ENCODE measurements at regions not wholly inside any gene's neighbourhood (a gene's known extent, or its start where the extent isn't known, plus 50 kb on each side); places are given as distances from the start of the nearest gene placed in this dataset.
A peak's percentile ranks its signal among the peaks of the same experiment; 100 is the strongest.

DNA sequence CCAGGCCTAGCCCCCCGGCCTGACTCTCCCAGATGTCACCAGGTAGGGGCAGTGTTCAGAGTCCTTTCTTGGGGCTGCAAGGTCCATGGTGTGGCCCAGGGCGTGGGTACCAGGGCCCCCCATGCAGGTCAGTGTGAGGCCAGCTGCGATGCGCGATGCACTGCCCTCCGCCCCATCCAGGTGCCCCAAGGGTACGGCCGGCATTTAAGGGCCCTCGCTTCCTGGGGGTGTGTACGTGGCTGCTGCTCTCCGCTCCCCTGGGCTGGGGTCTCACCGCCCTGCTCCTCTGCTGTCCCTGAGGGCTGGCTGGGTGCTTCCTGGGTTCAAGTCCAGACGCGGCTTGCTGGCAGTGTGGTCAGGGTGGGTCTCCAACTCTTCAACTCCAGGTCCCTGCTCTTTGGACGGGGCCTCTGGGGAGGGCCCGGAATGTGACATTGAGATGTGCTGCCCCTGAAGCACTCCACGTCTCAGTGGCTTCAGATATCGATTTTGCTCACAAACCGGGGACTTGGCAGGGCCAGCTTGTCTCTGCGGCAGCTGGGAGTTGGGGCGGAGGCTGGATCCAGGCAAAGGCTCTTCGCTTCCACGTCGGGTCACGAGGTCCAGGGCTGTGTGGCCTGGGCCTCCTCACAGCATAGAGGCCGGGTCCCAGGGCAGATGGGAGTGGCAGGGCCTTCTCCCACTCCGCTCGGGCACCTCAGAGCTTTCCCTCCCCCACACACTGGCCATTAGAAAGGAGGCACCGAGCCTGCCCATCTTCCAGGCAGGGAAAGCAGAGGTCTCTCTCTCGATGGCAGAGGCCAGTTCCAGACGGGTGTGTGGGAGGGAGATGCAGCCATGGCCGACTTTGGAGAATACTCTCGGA is 93.2 kb downstream of the UNCX start:
- Histone ChIP-seq H3K9me2 (no peaks in the 10 kb centered on the region), H3K27ac (ENCODE audit: low read depth in 2 of 2, low read length in 1 of 2) (no peak overlapping the region), H3K9ac (no peak overlapping the region), H3K4me2 (no peak overlapping the region), H3K27me3 (ENCODE audit: insufficient read depth) (peaks cover 96% of the 10 kb centered on the region), H3K4me1 (ENCODE audit: control insufficient read depth in 1 of 2, insufficient read depth in 2 of 2, low read depth in 1 of 2, low read length in 1 of 2) (no peaks in the 10 kb centered on the region), H3K4me3 (ENCODE audit: low read depth in 2 of 2, low read length in 1 of 2) (no peak overlapping the region), H3F3A (replicated peaks; ENCODE audit: insufficient read depth) (peaks cover 14% of the 10 kb centered on the region), H2AFZ (ENCODE audit: low read depth) (no peak overlapping the region), H3K9me3 (no peaks in the 10 kb centered on the region; the same call in 1 of the 2 replicates), H3K36me3 (replicated peaks in 1 of 2; ENCODE audit: control insufficient read depth in 1 of 2, insufficient read depth in 2 of 2, low read length in 1 of 2) (no peaks in the 10 kb centered on the region), H4K20me1 (ENCODE audit: insufficient read depth) (no peaks in the 10 kb centered on the region; the same call in 1 of the 2 replicates), H3K79me2 (ENCODE audit: insufficient read depth) (no peaks in the 10 kb centered on the region)
- TF ChIP-seq RAD21 (IDR thresholded peaks at IDR 0.05; ENCODE audit: low read length) (no peak), REST (IDR thresholded peaks at IDR 0.05; ENCODE audit: low read depth, low read length) (no peak), GATA2 (CRISPR knock-in tag; IDR thresholded peaks at IDR 0.05) (no peak), POLR2AphosphoS5 (IDR thresholded peaks at IDR 0.05; ENCODE audit: low read depth, low read length) (no peak)
- 28% methylated on average over 16 of the region's 33 CpGs for WGBS (ENCODE audit: low lambda C conversion rate)
- DNase-seq, result peak; percentile 51
- ChIA-PET CTCF (interaction anchor here (1.1 to 1.3 kb wide), 2 partner anchors 17 to 100 kb away, joined by 3 to 4 read pairs; no protein-coding TSS in a partner anchor), POLR2A (no interaction called here)

- Histone ChIP-seq H2AFZ (ENCODE audit: low read depth) (no peak overlapping the region), H3K9me2 (no peaks in the 10 kb centered on the region), H3K9ac (no peak overlapping the region), H4K20me1 (ENCODE audit: insufficient read depth) (no peaks in the 10 kb centered on the region; the same call in 1 of the 2 replicates), H3K4me2 (no peak overlapping the region), H3K27me3 (ENCODE audit: insufficient read depth) (peaks cover 96% of the 10 kb centered on the region), H3K9me3 (no peaks in the 10 kb centered on the region; the same call in 1 of the 2 replicates), H3K4me1 (ENCODE audit: control insufficient read depth in 1 of 2, insufficient read depth in 2 of 2, low read depth in 1 of 2, low read length in 1 of 2) (no peaks in the 10 kb centered on the region), H3K36me3 (replicated peaks in 1 of 2; ENCODE audit: control insufficient read depth in 1 of 2, insufficient read depth in 2 of 2, low read length in 1 of 2) (no peaks in the 10 kb centered on the region), H3K27ac (ENCODE audit: low read depth in 2 of 2, low read length in 1 of 2) (no peak overlapping the region), H3K79me2 (ENCODE audit: insufficient read depth) (no peaks in the 10 kb centered on the region), H3K4me3 (ENCODE audit: low read depth in 2 of 2, low read length in 1 of 2) (no peak overlapping the region), H3F3A (replicated peaks; ENCODE audit: insufficient read depth) (peaks cover 14% of the 10 kb centered on the region)
- TF ChIP-seq RAD21 (IDR thresholded peaks at IDR 0.05; ENCODE audit: low read length), result no peak
- POLR2A ChIA-PET, result no interaction called here
- 30% methylated on average over 6 of the region's 9 CpGs for WGBS (ENCODE audit: low lambda C conversion rate)
- no peak for DNase-seq
- CTCF ChIA-PET, result no interaction called here
Measured at GRCh38 chr7:1326511-1326785, 93.8 kb downstream of the UNCX start.

GRCh38 chr7:1329261-1329660 is 96.6 kb downstream of the UNCX start:
- no peak for DNase-seq
- Histone ChIP-seq H3K4me3 (ENCODE audit: low read depth in 2 of 2, low read length in 1 of 2) (no peak overlapping the region), H2AFZ (ENCODE audit: low read depth) (no peak overlapping the region), H3F3A (replicated peaks; ENCODE audit: insufficient read depth) (peaks cover 14% of the 10 kb centered on the region), H4K20me1 (ENCODE audit: insufficient read depth) (no peaks in the 10 kb centered on the region), H3K27ac (ENCODE audit: low read depth in 2 of 2, low read length in 1 of 2) (no peak overlapping the region), H3K27me3 (ENCODE audit: insufficient read depth) (peaks cover 93% of the 10 kb centered on the region), H3K4me2 (no peak overlapping the region), H3K79me2 (ENCODE audit: insufficient read depth) (no peaks in the 10 kb centered on the region), H3K9me2 (no peaks in the 10 kb centered on the region), H3K9me3 (no peaks in the 10 kb centered on the region; the same call in 1 of the 2 replicates), H3K9ac (no peak overlapping the region), H3K4me1 (ENCODE audit: control insufficient read depth in 1 of 2, insufficient read depth in 2 of 2, low read depth in 1 of 2, low read length in 1 of 2) (no peaks in the 10 kb centered on the region), H3K36me3 (replicated peaks in 1 of 2; ENCODE audit: control insufficient read depth in 1 of 2, insufficient read depth in 2 of 2, low read length in 1 of 2) (no peaks in the 10 kb centered on the region)
- POLR2A ChIA-PET, result no interaction called here
- WGBS (ENCODE audit: low lambda C conversion rate), result 17% methylated on average over 5 of the region's 13 CpGs
- CTCF ChIA-PET, result no interaction called here
- TF ChIP-seq RCOR1 (IDR thresholded peaks at IDR 0.05; ENCODE audit: low read length), result no peak
- TF ChIP-seq, protein P1, sequence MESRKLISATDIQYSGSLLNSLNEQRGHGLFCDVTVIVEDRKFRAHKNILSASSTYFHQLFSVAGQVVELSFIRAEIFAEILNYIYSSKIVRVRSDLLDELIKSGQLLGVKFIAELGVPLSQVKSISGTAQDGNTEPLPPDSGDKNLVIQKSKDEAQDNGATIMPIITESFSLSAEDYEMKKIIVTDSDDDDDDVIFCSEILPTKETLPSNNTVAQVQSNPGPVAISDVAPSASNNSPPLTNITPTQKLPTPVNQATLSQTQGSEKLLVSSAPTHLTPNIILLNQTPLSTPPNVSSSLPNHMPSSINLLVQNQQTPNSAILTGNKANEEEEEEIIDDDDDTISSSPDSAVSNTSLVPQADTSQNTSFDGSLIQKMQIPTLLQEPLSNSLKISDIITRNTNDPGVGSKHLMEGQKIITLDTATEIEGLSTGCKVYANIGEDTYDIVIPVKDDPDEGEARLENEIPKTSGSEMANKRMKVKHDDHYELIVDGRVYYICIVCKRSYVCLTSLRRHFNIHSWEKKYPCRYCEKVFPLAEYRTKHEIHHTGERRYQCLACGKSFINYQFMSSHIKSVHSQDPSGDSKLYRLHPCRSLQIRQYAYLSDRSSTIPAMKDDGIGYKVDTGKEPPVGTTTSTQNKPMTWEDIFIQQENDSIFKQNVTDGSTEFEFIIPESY (IDR thresholded peaks at IDR 0.05; ENCODE audit: borderline replicate concordance, low read depth), result no peak
- TF ChIP-seq FOXM1 (IDR thresholded peaks at IDR 0.05; ENCODE audit: low read depth), result no peak
- TF ChIP-seq NFIC (IDR thresholded peaks at IDR 0.05; ENCODE audit: borderline replicate concordance), result no peak
- TF ChIP-seq RAD21 (IDR thresholded peaks at IDR 0.05; ENCODE audit: low read length), result no peak
- TF ChIP-seq, protein P2, sequence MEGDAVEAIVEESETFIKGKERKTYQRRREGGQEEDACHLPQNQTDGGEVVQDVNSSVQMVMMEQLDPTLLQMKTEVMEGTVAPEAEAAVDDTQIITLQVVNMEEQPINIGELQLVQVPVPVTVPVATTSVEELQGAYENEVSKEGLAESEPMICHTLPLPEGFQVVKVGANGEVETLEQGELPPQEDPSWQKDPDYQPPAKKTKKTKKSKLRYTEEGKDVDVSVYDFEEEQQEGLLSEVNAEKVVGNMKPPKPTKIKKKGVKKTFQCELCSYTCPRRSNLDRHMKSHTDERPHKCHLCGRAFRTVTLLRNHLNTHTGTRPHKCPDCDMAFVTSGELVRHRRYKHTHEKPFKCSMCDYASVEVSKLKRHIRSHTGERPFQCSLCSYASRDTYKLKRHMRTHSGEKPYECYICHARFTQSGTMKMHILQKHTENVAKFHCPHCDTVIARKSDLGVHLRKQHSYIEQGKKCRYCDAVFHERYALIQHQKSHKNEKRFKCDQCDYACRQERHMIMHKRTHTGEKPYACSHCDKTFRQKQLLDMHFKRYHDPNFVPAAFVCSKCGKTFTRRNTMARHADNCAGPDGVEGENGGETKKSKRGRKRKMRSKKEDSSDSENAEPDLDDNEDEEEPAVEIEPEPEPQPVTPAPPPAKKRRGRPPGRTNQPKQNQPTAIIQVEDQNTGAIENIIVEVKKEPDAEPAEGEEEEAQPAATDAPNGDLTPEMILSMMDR (IDR thresholded peaks at IDR 0.05), result no peak
- TF ChIP-seq, protein P3, sequence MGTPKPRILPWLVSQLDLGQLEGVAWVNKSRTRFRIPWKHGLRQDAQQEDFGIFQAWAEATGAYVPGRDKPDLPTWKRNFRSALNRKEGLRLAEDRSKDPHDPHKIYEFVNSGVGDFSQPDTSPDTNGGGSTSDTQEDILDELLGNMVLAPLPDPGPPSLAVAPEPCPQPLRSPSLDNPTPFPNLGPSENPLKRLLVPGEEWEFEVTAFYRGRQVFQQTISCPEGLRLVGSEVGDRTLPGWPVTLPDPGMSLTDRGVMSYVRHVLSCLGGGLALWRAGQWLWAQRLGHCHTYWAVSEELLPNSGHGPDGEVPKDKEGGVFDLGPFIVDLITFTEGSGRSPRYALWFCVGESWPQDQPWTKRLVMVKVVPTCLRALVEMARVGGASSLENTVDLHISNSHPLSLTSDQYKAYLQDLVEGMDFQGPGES (IDR thresholded peaks at IDR 0.05; ENCODE audit: low read depth, low read length), result no peak
- no peak for TF ChIP-seq YY1 (IDR thresholded peaks at IDR 0.05; ENCODE audit: low read depth)
